ENCODE measurements at regions not wholly inside any gene's neighbourhood (a gene's known extent, or its start where the extent isn't known, plus 50 kb on each side); places are given as distances from the start of the nearest gene placed in this dataset.

GRCh38 chr5:3375586-3376311, 219.9 kb upstream of the IRX1 start:
- Mint-ChIP-seq H3K9me3 (peaks cover 9% of the 10 kb centered on the region), H3K4me3 (no peak overlapping the region), H3K36me3 (no peaks in the 10 kb centered on the region), H3K27me3 (peaks cover 17% of the 10 kb centered on the region), H3K4me1 (ENCODE audit: unreplicated experiment) (no peaks in the 10 kb centered on the region), H3K27ac (no peak overlapping the region)
- TF ChIP-seq CTCF (conservative IDR thresholded peaks at IDR 0.05) = no peak
- peak; percentile 3 for DNase-seq (ENCODE audit: extremely low spot score, unreplicated experiment)

GRCh38 chr5:3373391-3373790, 222.2 kb upstream of the IRX1 start:
- Mint-ChIP-seq H3K9me3 (peaks cover 9% of the 10 kb centered on the region), H3K4me1 (ENCODE audit: unreplicated experiment) (no peaks in the 10 kb centered on the region), H3K27me3 (peaks cover 15% of the 10 kb centered on the region), H3K4me3 (no peak overlapping the region), H3K36me3 (no peaks in the 10 kb centered on the region), H3K27ac (no peak overlapping the region)
- DNase-seq (ENCODE audit: extremely low spot score, unreplicated experiment) = peak; percentile 13
- TF ChIP-seq CTCF (conservative IDR thresholded peaks at IDR 0.05) = no peak

- TF ChIP-seq CTCF (conservative IDR thresholded peaks at IDR 0.05) = no peak
- no peak overlapping the region for H3K27ac Mint-ChIP-seq
- H3K27me3 Mint-ChIP-seq = peaks cover 9% of the 10 kb centered on the region
- H3K4me3 Mint-ChIP-seq = no peak overlapping the region
- H3K36me3 Mint-ChIP-seq = no peaks in the 10 kb centered on the region
- H3K4me1 Mint-ChIP-seq (ENCODE audit: unreplicated experiment) = no peaks in the 10 kb centered on the region
- no peak for DNase-seq (ENCODE audit: extremely low spot score, unreplicated experiment)
- H3K9me3 Mint-ChIP-seq = peaks cover 9% of the 10 kb centered on the region
These were observed 223.3 kb upstream of the IRX1 start for GRCh38 chr5:3372289-3372688.

GRCh38 chr5:3365501-3366215, 230.0 kb upstream of the IRX1 start:
- H3K27me3 Mint-ChIP-seq = peaks cover 29% of the 10 kb centered on the region
- H3K27ac Mint-ChIP-seq = no peak overlapping the region
- TF ChIP-seq CTCF (conservative IDR thresholded peaks at IDR 0.05) = no peak
- no peaks in the 10 kb centered on the region for H3K4me1 Mint-ChIP-seq (ENCODE audit: unreplicated experiment)
- peak; percentile 44 for DNase-seq (ENCODE audit: extremely low spot score, unreplicated experiment)
- peaks cover 5% of the 10 kb centered on the region for H3K9me3 Mint-ChIP-seq
- no peak overlapping the region for H3K4me3 Mint-ChIP-seq
- H3K36me3 Mint-ChIP-seq = no peaks in the 10 kb centered on the region

- Mint-ChIP-seq H3K27ac (no peak overlapping the region), H3K27me3 (peaks cover 32% of the 10 kb centered on the region), H3K36me3 (no peaks in the 10 kb centered on the region), H3K4me3 (no peak overlapping the region), H3K4me1 (ENCODE audit: unreplicated experiment) (no peaks in the 10 kb centered on the region), H3K9me3 (peaks cover 5% of the 10 kb centered on the region)
- DNase-seq (ENCODE audit: extremely low spot score, unreplicated experiment) = peak; percentile 15
- TF ChIP-seq CTCF (conservative IDR thresholded peaks at IDR 0.05) = no peak
These were observed 230.7 kb upstream of the IRX1 start for GRCh38 chr5:3364941-3365340.

All from type B pancreatic cell (in vitro differentiated cells).